ENCODE measurements at regions not wholly inside any gene's neighbourhood (a gene's known extent, or its start where the extent isn't known, plus 50 kb on each side); places are given as distances from the start of the nearest gene placed in this dataset.

GRCh38 chr1:68317543-68317942, 85.2 kb upstream of the WLS start:
- DNase-seq (ENCODE audit: insufficient read length, low spot score), result no peak

DNA sequence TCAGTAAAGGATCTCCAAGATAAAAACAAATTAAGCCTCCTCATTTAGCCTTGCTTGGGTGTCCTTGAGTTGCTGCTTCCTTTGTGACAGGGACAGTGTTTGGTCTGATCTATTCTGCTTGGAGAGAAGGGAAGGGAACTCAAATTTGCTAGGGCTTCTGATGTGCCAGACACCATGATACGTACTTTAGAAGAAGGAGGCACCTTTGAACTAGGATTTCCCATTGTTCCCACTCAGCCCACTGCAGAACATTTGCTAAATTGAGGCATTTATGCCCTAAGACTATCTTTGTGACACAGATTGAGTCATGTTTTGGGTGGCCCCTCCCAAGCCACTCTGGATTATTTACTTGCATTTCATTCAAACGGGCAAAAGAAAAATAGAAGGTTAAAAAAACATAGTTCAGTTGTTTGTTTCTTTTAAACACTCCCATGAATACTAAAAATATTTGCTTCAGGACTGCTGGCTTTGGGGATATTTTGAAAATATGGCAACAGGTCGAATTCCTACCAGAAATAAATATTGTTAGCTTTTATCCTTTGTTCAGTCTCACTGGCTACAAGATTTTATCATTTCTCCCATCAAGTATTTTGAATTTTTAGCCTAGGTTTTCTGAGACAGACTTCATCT, 81.9 kb upstream of the WLS start:
- TF ChIP-seq, protein P1, sequence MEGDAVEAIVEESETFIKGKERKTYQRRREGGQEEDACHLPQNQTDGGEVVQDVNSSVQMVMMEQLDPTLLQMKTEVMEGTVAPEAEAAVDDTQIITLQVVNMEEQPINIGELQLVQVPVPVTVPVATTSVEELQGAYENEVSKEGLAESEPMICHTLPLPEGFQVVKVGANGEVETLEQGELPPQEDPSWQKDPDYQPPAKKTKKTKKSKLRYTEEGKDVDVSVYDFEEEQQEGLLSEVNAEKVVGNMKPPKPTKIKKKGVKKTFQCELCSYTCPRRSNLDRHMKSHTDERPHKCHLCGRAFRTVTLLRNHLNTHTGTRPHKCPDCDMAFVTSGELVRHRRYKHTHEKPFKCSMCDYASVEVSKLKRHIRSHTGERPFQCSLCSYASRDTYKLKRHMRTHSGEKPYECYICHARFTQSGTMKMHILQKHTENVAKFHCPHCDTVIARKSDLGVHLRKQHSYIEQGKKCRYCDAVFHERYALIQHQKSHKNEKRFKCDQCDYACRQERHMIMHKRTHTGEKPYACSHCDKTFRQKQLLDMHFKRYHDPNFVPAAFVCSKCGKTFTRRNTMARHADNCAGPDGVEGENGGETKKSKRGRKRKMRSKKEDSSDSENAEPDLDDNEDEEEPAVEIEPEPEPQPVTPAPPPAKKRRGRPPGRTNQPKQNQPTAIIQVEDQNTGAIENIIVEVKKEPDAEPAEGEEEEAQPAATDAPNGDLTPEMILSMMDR (IDR thresholded peaks at IDR 0.05; ENCODE audit: insufficient read depth, missing control alignments), result no peak
- no peak for FAIRE-seq
- DNase-seq (ENCODE audit: insufficient read length, low spot score), result no peak

More at GRCh38 chr1:68317543-68317942, 85.2 kb upstream of the WLS start:
- TF ChIP-seq, protein P1 (IDR thresholded peaks at IDR 0.05; ENCODE audit: insufficient read depth, missing control alignments), result no peak
- no peak for FAIRE-seq

DNA sequence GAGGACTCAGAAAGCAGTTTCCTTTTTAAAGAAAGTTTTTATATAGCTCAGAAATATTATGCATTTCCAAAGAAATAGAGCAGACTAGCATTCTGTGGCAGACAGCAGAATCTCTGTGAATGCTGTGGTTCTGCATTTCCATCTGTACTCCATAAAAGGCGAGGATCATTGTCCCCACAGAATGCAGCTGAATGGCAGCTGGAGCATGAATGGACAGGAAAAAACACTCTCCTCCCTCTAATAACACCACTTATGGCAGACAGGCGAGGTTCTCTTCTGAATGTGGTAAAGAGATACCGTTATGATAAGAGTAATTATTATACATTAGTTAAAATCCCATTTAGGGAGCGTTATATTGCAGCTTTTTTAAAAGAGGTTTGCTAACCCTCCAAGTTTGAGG, 81.4 kb upstream of the WLS start:
- DNase-seq (ENCODE audit: insufficient read length, low spot score) (no peak), FAIRE-seq (no peak)
- TF ChIP-seq, protein P1 (IDR thresholded peaks at IDR 0.05; ENCODE audit: insufficient read depth, missing control alignments), result no peak

GRCh38 chr1:68308034-68308433, 75.7 kb upstream of the WLS start:
- DNase-seq (ENCODE audit: insufficient read length, low spot score) (no peak), FAIRE-seq (no peak)

DNA sequence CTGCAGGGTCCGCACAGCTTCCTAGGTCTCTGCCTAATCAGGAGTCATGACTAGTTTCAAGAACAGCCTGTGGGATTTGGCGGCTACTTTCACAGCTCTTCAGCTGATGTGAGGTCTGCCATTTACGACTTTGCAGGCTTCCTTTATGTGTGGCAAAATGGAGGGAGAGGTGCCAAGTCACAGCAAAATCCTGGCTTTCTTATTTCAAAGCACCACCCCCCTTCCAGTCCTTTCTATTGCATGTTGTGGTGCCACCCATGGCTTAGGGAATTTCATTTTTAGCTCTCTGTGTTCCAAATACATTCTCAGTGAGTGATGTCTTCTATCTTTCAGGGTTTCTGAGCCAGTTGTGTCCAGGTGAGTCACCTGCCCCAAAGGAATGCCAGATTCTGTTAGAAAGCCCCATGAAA, 75.1 kb upstream of the WLS start:
- FAIRE-seq (no peak), DNase-seq (ENCODE audit: insufficient read length, low spot score) (no peak)
- TF ChIP-seq, protein P1 (IDR thresholded peaks at IDR 0.05; ENCODE audit: insufficient read depth, missing control alignments), result no peak

More at GRCh38 chr1:68308034-68308433, 75.7 kb upstream of the WLS start:
- TF ChIP-seq, protein P1 (IDR thresholded peaks at IDR 0.05; ENCODE audit: insufficient read depth, missing control alignments), result no peak

DNA sequence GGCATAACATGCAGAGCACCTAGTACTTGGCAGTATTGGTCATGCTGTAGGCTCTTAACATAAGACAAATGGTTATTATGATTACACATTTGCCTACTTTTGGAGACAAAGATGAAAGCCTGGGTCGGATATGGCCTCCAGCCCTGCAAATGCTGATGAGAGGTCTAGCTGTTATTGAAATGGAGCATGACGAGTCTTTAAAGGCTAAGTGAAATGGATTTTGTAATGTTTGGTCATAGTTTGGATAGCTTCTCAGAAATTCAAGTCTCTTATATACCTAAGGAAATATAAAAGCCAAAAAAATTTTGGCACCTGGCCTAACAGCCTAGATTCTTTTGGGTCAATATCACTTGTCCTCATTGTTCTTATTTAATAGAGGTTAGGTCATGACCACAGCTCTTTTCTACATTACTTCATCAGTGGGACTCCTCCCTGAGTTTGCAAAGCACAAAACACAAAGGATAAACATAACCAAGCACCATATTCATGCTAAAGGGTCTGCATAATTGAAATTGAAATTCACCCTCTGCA, 69.2 kb upstream of the WLS start:
- FAIRE-seq, result no peak

More for the DNA sequence above, 69.2 kb upstream of the WLS start:
- DNase-seq (ENCODE audit: insufficient read length, low spot score), result no peak
- TF ChIP-seq, protein P1 (IDR thresholded peaks at IDR 0.05; ENCODE audit: insufficient read depth, missing control alignments), result no peak
